Fibroblast of peridontal ligament (primary cell): ENCODE measurements at regions not wholly inside any gene's neighbourhood (a gene's known extent, or its start where the extent isn't known, plus 50 kb on each side); places are given as distances from the start of the nearest gene placed in this dataset.
"Not testable (repeated sequence)": the region's sequence is repeated elsewhere in the genome, so short reads cannot be mapped to it uniquely, and the experiment has no call there.

ENCODE experiments used
- DNase-seq: peaks from one replicate; pipeline ENCODE4 v3.0.0-alpha.2; 2010; ENCODE audit errors: extremely low read depth

- no peak for DNase-seq
Measured at GRCh38 chr13:64234255-64234654, 2818.6 kb upstream of the PCDH20 start.

GRCh38 chr13:64223016-64223415 is 2807.4 kb upstream of the PCDH20 start:
- DNase-seq, result no peak

- DNase-seq, result no peak
Measured at GRCh38 chr13:64206430-64207225, 2791.0 kb upstream of the PCDH20 start.

- DNase-seq, result no peak
Measured at GRCh38 chr13:64202517-64202916, 2786.9 kb upstream of the PCDH20 start.

GRCh38 chr13:64197232-64197631 is 2781.6 kb upstream of the PCDH20 start:
- DNase-seq, result no peak

- no peak for DNase-seq
Measured at GRCh38 chr13:64186503-64187250, 2771.0 kb upstream of the PCDH20 start.

- DNase-seq, result no peak
Measured at GRCh38 chr13:64186071-64186470, 2770.4 kb upstream of the PCDH20 start.

GRCh38 chr13:64180756-64181155 is 2765.1 kb upstream of the PCDH20 start:
- DNase-seq, result no peak

- DNase-seq, result no peak
Measured at GRCh38 chr13:64165826-64166225, 2750.2 kb upstream of the PCDH20 start.

- DNase-seq, result no peak
Measured at GRCh38 chr13:64164435-64164834, 2748.8 kb upstream of the PCDH20 start.

- DNase-seq, result no peak
Measured at GRCh38 chr13:64160479-64160878, 2744.8 kb upstream of the PCDH20 start.

- DNase-seq, result no peak
Measured at GRCh38 chr13:64158908-64159307, 2743.3 kb upstream of the PCDH20 start.

- DNase-seq, result no peak
Measured at GRCh38 chr13:64154514-64154913, 2738.9 kb upstream of the PCDH20 start.

- no peak for DNase-seq
Measured at GRCh38 chr13:64130600-64130999, 2715.0 kb upstream of the PCDH20 start.

GRCh38 chr13:64130171-64130570 is 2714.5 kb upstream of the PCDH20 start:
- DNase-seq, result no peak

- DNase-seq, result no peak
Measured at GRCh38 chr13:64127856-64128255, 2712.2 kb upstream of the PCDH20 start.

- DNase-seq, result no peak
Measured at GRCh38 chr13:64127192-64127591, 2711.5 kb upstream of the PCDH20 start.

GRCh38 chr13:64121023-64121709 is 2705.5 kb upstream of the PCDH20 start:
- not testable (repeated sequence) for DNase-seq

- DNase-seq, result no peak
Measured at GRCh38 chr13:64099994-64100393, 2684.3 kb upstream of the PCDH20 start.

GRCh38 chr13:64090311-64090710 is 2674.7 kb upstream of the PCDH20 start:
- DNase-seq, result no peak

- DNase-seq, result no peak
Measured at GRCh38 chr13:64088491-64088890, 2672.8 kb upstream of the PCDH20 start.

- no peak for DNase-seq
Measured at GRCh38 chr13:64087624-64088023, 2672.0 kb upstream of the PCDH20 start.

- DNase-seq, result no peak
Measured at GRCh38 chr13:64083811-64084210, 2668.2 kb upstream of the PCDH20 start.
